HepG2 (cell line): ENCODE measurements at regions not wholly inside any gene's neighbourhood (a gene's known extent, or its start where the extent isn't known, plus 50 kb on each side); places are given as distances from the start of the nearest gene placed in this dataset.

Experiments used
- ATAC-seq: fragments of 200-7000 bp; cut with Tn5 transposase; 3 replicates; pipeline ENCODE4 v1.9.1; 2020; ENCODE audit warnings: mild to moderate bottlenecking, moderate library complexity
- BruUV-seq: library from RNA; stranded (reverse); fragments of 400-500 nt; replicated peaks from 2 replicates; lab custom pipeline; 2021; lab: Mats Ljungman, UMichigan
- CTCF ChIA-PET: fragments of 300-600 bp; formaldehyde crosslinking; extraction: SDS; loops from one replicate; lab custom pipeline; 2021; ENCODE audit warnings: low total read pairs, inconsistent platforms, low intra/inter-chr PET ratio; lab: Yijun Ruan, JAX
- POLR2A ChIA-PET: fragments of 350-600 bp; sonication (Branson Sonifier 250); formaldehyde crosslinking; loops from one replicate; lab custom pipeline; 2020; ENCODE audit warnings: antibody characterized with exemption, inconsistent platforms; lab: Yijun Ruan, JAX
- DNase-seq: peaks from one replicate; pipeline ENCODE4 v3.0.0-alpha.2; 2015; ENCODE audit warnings: low spot score
- FAIRE-seq: peaks from 3 replicates; lab custom pipeline; 2011; peaks lifted over from hg19 to GRCh38; lab: Jason Lieb, UNC
- H2AFZ ChIP-seq: one replicate; pipeline ENCODE4 v1.6.1; 2011; ENCODE audit warnings: low read length, inconsistent platforms
- H3K27ac ChIP-seq: fragments of 300-600 bp; 3 replicates; pipeline ENCODE4 v1.8.0; 2011; ENCODE audit warnings: mixed run types, mild to moderate bottlenecking, mixed read lengths, low read length, inconsistent platforms; ENCODE audit not compliant: insufficient read depth; ENCODE audit errors: extremely low read length
- H3K27me3 ChIP-seq, 2 experiments: fragments of 200-600 bp in 1 of 2; 2 replicates in 1 of 2; 3 replicates in 1 of 2; pipeline versions ENCODE4 v1.6.0 to v1.8.0; 2011; ENCODE audit warnings: low read length in 2 of 2, mild to moderate bottlenecking in 2 of 2, moderate library complexity in 2 of 2, inconsistent platforms in 1 of 2; ENCODE audit not compliant: insufficient read depth in 2 of 2, control insufficient read depth in 1 of 2
- H3K36me3 ChIP-seq, 2 experiments: fragments of 200-600 bp in 1 of 2; replicated peaks in 1 of 2; 2 replicates in 1 of 2; 3 replicates in 1 of 2; pipeline versions ENCODE4 v1.5.1 to v1.8.0; 2011; ENCODE audit warnings: low read length in 2 of 2, inconsistent platforms in 1 of 2; ENCODE audit not compliant: insufficient read depth in 2 of 2, control insufficient read depth in 1 of 2
- H3K4me1 ChIP-seq: 2 replicates; pipeline ENCODE4 v1.5.1; 2012; ENCODE audit warnings: low read length, inconsistent platforms; ENCODE audit not compliant: insufficient read depth
- H3K4me2 ChIP-seq: 2 replicates; pipeline ENCODE4 v1.6.0; 2011; ENCODE audit warnings: low read depth, low read length, inconsistent platforms
- H3K4me3 ChIP-seq, 3 experiments: fragments of 200-600 bp in 1 of 3; sonication (generic), shearing (Covaris generic) in 1 of 3; replicated peaks in 1 of 3; 2 replicates each; pipeline ENCODE4 v1.5.1; 2011 to 2016; ENCODE audit warnings: low read length in 3 of 3, inconsistent platforms in 2 of 3, low read depth in 2 of 3, mild to moderate bottlenecking in 2 of 3, control low read depth in 1 of 3, mixed read lengths in 1 of 3; ENCODE audit not compliant: insufficient read depth in 1 of 3
- H3K79me2 ChIP-seq: one replicate; pipeline ENCODE4 v1.6.1; 2011; ENCODE audit warnings: low read length, inconsistent platforms; ENCODE audit not compliant: insufficient read depth
- H3K9ac ChIP-seq: 2 replicates; pipeline ENCODE4 v1.6.0; 2011; ENCODE audit warnings: mild to moderate bottlenecking, low read depth, low read length, inconsistent platforms; ENCODE audit not compliant: insufficient read depth
- H3K9me3 ChIP-seq: 2 replicates; pipeline ENCODE4 v1.5.1; 2012; ENCODE audit warnings: mild to moderate bottlenecking, low read length
- H4K20me1 ChIP-seq: 2 replicates; pipeline ENCODE4 v1.6.0; 2011; ENCODE audit warnings: inconsistent platforms, mild to moderate bottlenecking, low read length, moderate library complexity; ENCODE audit not compliant: insufficient read depth
- ATF1 ChIP-seq: IDR thresholded peaks from 2 replicates; pipeline ENCODE4 v1.6.1; 2016; ENCODE audit warnings: mild to moderate bottlenecking, control low read depth
- ATF4 ChIP-seq, 2 experiments: fragments of 450-650 bp in 1 of 2; sonication (generic) in 1 of 2; formaldehyde crosslinking; IDR thresholded peaks; 2 replicates each; pipeline versions ENCODE4 v1.5.0 to v1.8.0; 2020 to 2022; ENCODE audit warnings: mild to moderate bottlenecking in 1 of 2, missing genetic modification reagents in 1 of 2
- CERS6 ChIP-seq: sonication (generic); formaldehyde crosslinking; IDR thresholded peaks from 2 replicates; pipeline ENCODE4 v1.5.0; 2020; ENCODE audit warnings: missing genetic modification reagents
- KAT8 ChIP-seq: IDR thresholded peaks from 2 replicates; pipeline ENCODE4 v1.6.1; 2016; ENCODE audit warnings: missing genetic modification reagents, missing compliant biosample characterization
- KDM5A ChIP-seq: fragments of 200-600 bp; sonication (generic); IDR thresholded peaks from 2 replicates; pipeline ENCODE4 v1.7.0; 2018; ENCODE audit warnings: antibody characterized with exemption, mild to moderate bottlenecking, low read length, borderline replicate concordance
- RARA ChIP-seq: IDR thresholded peaks from 2 replicates; pipeline ENCODE4 v1.6.1; 2016; ENCODE audit warnings: missing genetic modification reagents, missing compliant biosample characterization
- RARG ChIP-seq: sonication (generic); formaldehyde crosslinking; IDR thresholded peaks from 2 replicates; pipeline ENCODE4 v1.4.0; 2020; ENCODE audit warnings: low read depth, mild to moderate bottlenecking, missing genetic modification reagents
- SNRNP70 ChIP-seq: fragments of 200-400 bp; formaldehyde crosslinking; IDR thresholded peaks from 2 replicates; pipeline ENCODE4 v1.6.1; 2017; ENCODE audit warnings: mild to moderate bottlenecking, low read depth, low read length, moderate library complexity
- ZNF318 ChIP-seq: sonication (generic); formaldehyde crosslinking; IDR thresholded peaks from 2 replicates; pipeline ENCODE4 v1.4.0; 2020; ENCODE audit warnings: mild to moderate bottlenecking, missing genetic modification reagents
- ZNF720 ChIP-seq: sonication (generic); formaldehyde crosslinking; IDR thresholded peaks from 2 replicates; pipeline ENCODE4 v1.4.0; 2020; ENCODE audit warnings: missing genetic modification reagents
- ZNF773 ChIP-seq: sonication (generic); formaldehyde crosslinking; IDR thresholded peaks from 2 replicates; pipeline ENCODE4 v1.4.0; 2020; ENCODE audit warnings: missing genetic modification reagents, borderline replicate concordance
- WGBS: methylation state at CpG from one replicate; pipeline ENCODE4 v1.1.6; 2017; ENCODE audit warnings: low lambda C conversion rate; 5-methylcytosine and 5-hydroxymethylcytosine counted together
- in situ Hi-C: cut with HindIII; loops from 2 replicates; pipeline ENCODE4 v1.10.0; 2017; ENCODE audit warnings: low pct_unique_long_range_greater_than_20kb; ENCODE audit not compliant: extremely low pct_ligation_motif_present
- intact Hi-C: fragments of 100-400 bp; cut with micrococcal nuclease; formaldehyde crosslinking; loops from one replicate; pipeline ENCODE4 v1.10.0; 2022; ENCODE audit not compliant: unreplicated experiment

GRCh38 chr4:107348188-107349050, 312.3 kb upstream of the DKK2 start (continued):
- TF ChIP-seq KDM5A (no peak), SNRNP70 (no peak), ZNF773 (CRISPR knock-in tag) (no peak), RARA (CRISPR knock-in tag) (no peak), ATF4 (CRISPR knock-in tag; IDR thresholded peaks at IDR 0.05) (no peak)
- TF ChIP-seq, all 625 proteins: peak for 0

GRCh38 chr4:107333518-107333917, 297.4 kb upstream of the DKK2 start:
- no peak for ATAC-seq
- no peak overlapping the region for H3K27ac ChIP-seq
- TF ChIP-seq CERS6 (CRISPR knock-in tag) (no peak), KAT8 (CRISPR knock-in tag) (no peak), RARG (CRISPR knock-in tag) (no peak), ATF1 (CRISPR knock-in tag) (no peak), ZNF318 (CRISPR knock-in tag) (no peak), ZNF720 (CRISPR knock-in tag) (no peak)

More at GRCh38 chr4:107333518-107333917, 297.4 kb upstream of the DKK2 start:
- no peak for FAIRE-seq
- no peaks in the 10 kb centered on the region for H4K20me1 ChIP-seq
- in situ Hi-C loops, result no loop called here
- no peak overlapping the region for H3K4me3 ChIP-seq
- H3K4me1 ChIP-seq, result no peaks in the 10 kb centered on the region
- no peak for DNase-seq
- no peaks in the 10 kb centered on the region for H3K36me3 ChIP-seq
- ChIA-PET POLR2A (no interaction called here), CTCF (no interaction called here)
- 50% methylated on average over 1 of the region's 1 CpG for WGBS
- intact Hi-C loops, result no loop called here
- no peaks in the 10 kb centered on the region for H3K79me2 ChIP-seq
- H3K27me3 ChIP-seq, result no peaks in the 10 kb centered on the region
- no peak overlapping the region for H3K4me2 ChIP-seq
- H2AFZ ChIP-seq, result no peak overlapping the region
- BruUV-seq, result no TSS peak
- H3K9ac ChIP-seq, result no peak overlapping the region
- H3K9me3 ChIP-seq, result no peaks in the 10 kb centered on the region
